Endodermal cell (in vitro differentiated cells): ENCODE measurements at regions not wholly inside any gene's neighbourhood (a gene's known extent, or its start where the extent isn't known, plus 50 kb on each side); places are given as distances from the start of the nearest gene placed in this dataset.

ENCODE experiments used
- DNase-seq: peaks from one replicate; pipeline ENCODE4 v3.0.0-alpha.2; 2017
- H3K27ac ChIP-seq: 2 replicates; pipeline ENCODE4 v1.5.1; 2013; ENCODE audit warnings: mild to moderate bottlenecking, low read depth, low read length, moderate library complexity
- H3K27me3 ChIP-seq: 2 replicates; pipeline ENCODE4 v1.6.1; 2013; ENCODE audit warnings: mild to moderate bottlenecking, low read length, moderate library complexity; ENCODE audit not compliant: insufficient read depth, control insufficient read depth, poor library complexity, severe bottlenecking
- H3K36me3 ChIP-seq: 2 replicates; pipeline ENCODE4 v1.7.0; 2013; ENCODE audit warnings: mild to moderate bottlenecking, low read length, moderate library complexity; ENCODE audit not compliant: control insufficient read depth, insufficient read depth
- H3K4me1 ChIP-seq: one replicate; pipeline ENCODE4 v1.7.0; 2013; ENCODE audit warnings: low read length; ENCODE audit not compliant: control insufficient read depth, insufficient read depth
- H3K4me3 ChIP-seq: 2 replicates; pipeline ENCODE4 v1.5.1; 2013; ENCODE audit warnings: mild to moderate bottlenecking, low read length, moderate library complexity
- H3K9ac ChIP-seq: 2 replicates; pipeline ENCODE4 v1.6.1; 2013; ENCODE audit warnings: mild to moderate bottlenecking, low read length, moderate library complexity; ENCODE audit not compliant: poor library complexity, severe bottlenecking; ENCODE audit errors: extremely low read depth
- H3K9me3 ChIP-seq: 2 replicates; pipeline ENCODE4 v1.6.1; 2013; ENCODE audit warnings: mild to moderate bottlenecking, low read length, moderate library complexity; ENCODE audit not compliant: control insufficient read depth
- H3K27ac Mint-ChIP-seq: 2 replicates; pipeline ENCODE4 v1.8.0; 2020; ENCODE audit warnings: mixed read lengths
- H3K27me3 Mint-ChIP-seq: 2 replicates; pipeline ENCODE4 v1.8.0; 2021; ENCODE audit warnings: mild to moderate bottlenecking, mixed read lengths; ENCODE audit not compliant: insufficient read depth
- H3K36me3 Mint-ChIP-seq: 2 replicates; pipeline ENCODE4 v1.8.0; 2020; ENCODE audit warnings: low read depth, mixed read lengths
- H3K4me1 Mint-ChIP-seq: 2 replicates; pipeline ENCODE4 v1.8.0; 2020; ENCODE audit warnings: mixed read lengths
- H3K4me3 Mint-ChIP-seq: 2 replicates; pipeline ENCODE4 v1.8.0; 2020; ENCODE audit warnings: mild to moderate bottlenecking, moderate library complexity, mixed read lengths
- H3K9me3 Mint-ChIP-seq: 2 replicates; pipeline ENCODE4 v1.8.0; 2020; ENCODE audit warnings: mild to moderate bottlenecking, mixed read lengths
- WGBS, 2 experiments: methylation state at CpG; one replicate each; pipeline versions ENCODE4 v1.1.5 to v1.1.7; 2013; ENCODE audit warnings: missing lambda C conversion rate in 2 of 2, mixed read lengths in 1 of 2; ENCODE audit not compliant: insufficient coverage in 1 of 2, insufficient read length in 1 of 2; 5-methylcytosine and 5-hydroxymethylcytosine counted together
- TF ChIP-seq, protein P1 (sequence below): fragments of 200-600 bp; sonication (generic); conservative IDR thresholded peaks from 2 replicates; pipeline ENCODE4 v1.5.0; 2021; ENCODE audit warnings: antibody characterized with exemption, mild to moderate bottlenecking

DNA sequence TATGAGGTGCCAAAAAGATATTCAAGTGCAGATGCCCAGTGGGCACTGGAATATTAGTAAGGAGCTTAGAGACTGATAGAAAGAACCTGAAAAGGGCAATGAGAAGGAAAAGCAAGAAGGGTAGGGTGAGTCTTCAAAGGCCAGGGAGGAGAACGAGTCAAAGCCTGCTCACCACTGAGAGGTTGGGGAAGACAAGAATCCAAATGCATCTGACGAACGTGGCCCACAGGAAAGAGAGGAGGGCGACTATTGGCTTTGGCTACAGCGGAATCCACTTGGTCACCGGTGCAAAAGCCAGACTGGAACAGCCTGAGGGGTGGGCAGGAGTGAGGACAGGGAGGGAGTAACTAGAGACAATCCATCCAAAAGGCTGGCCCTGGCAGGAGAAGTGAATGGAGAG is 216.7 kb upstream of the KLF14 start:
- no peak overlapping the region for H3K9ac ChIP-seq
- H3K4me3 Mint-ChIP-seq, result no peak overlapping the region
- no peaks in the 10 kb centered on the region for H3K4me1 ChIP-seq
- H3K27ac Mint-ChIP-seq, result no peak overlapping the region
- H3K27me3 ChIP-seq, result no peaks in the 10 kb centered on the region
- no peaks in the 10 kb centered on the region for H3K36me3 Mint-ChIP-seq
- no peak overlapping the region for H3K27ac ChIP-seq
- H3K4me1 Mint-ChIP-seq, result no peaks in the 10 kb centered on the region
- TF ChIP-seq, protein P1, sequence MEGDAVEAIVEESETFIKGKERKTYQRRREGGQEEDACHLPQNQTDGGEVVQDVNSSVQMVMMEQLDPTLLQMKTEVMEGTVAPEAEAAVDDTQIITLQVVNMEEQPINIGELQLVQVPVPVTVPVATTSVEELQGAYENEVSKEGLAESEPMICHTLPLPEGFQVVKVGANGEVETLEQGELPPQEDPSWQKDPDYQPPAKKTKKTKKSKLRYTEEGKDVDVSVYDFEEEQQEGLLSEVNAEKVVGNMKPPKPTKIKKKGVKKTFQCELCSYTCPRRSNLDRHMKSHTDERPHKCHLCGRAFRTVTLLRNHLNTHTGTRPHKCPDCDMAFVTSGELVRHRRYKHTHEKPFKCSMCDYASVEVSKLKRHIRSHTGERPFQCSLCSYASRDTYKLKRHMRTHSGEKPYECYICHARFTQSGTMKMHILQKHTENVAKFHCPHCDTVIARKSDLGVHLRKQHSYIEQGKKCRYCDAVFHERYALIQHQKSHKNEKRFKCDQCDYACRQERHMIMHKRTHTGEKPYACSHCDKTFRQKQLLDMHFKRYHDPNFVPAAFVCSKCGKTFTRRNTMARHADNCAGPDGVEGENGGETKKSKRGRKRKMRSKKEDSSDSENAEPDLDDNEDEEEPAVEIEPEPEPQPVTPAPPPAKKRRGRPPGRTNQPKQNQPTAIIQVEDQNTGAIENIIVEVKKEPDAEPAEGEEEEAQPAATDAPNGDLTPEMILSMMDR, result no peak
- H3K36me3 ChIP-seq, result no peaks in the 10 kb centered on the region
- no peaks in the 10 kb centered on the region for H3K9me3 ChIP-seq
- 96 to 98% methylated on average over 5 to 6 of the region's 6 CpGs for WGBS, 2 experiments
- no peaks in the 10 kb centered on the region for H3K27me3 Mint-ChIP-seq
- DNase-seq, result no peak
- no peaks in the 10 kb centered on the region for H3K9me3 Mint-ChIP-seq
- H3K4me3 ChIP-seq, result no peak overlapping the region

DNA sequence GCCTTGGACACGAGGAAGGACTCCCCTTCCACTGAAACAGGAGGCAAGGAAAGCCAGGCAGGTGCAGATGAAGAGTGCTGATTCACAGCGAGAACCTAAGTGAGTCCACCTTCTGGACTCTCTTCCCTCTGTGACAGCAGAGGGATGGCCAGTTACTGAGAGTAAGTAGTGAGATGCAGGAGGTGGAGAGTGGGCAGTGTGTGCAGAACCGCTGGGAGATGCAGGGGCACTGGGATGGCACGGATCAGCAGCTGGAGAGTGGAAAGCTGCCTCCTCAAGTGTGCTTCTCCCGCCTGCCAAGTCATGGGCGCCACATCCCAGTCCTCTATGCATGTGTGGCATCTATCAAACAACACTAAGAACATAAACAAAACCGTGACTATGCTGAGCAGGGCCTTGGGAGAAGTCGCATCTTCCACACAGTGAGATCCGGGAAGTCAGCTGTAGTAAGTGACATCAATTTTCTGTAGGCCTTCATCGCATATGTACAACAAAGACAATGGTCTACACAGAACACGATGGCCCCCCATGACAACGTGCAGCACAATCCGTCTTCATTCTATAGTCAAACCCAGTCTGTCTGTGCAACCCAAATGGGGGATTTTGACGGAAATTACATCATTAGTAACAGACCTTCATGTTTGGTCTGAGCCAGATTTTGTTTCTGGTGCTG is 217.4 kb upstream of the KLF14 start:
- 88 to 91% methylated on average over 12 to 14 of the region's 14 CpGs for WGBS, 2 experiments
- H3K4me3 ChIP-seq, result no peak overlapping the region
- Mint-ChIP-seq H3K4me3 (no peak overlapping the region), H3K4me1 (no peaks in the 10 kb centered on the region), H3K36me3 (no peaks in the 10 kb centered on the region), H3K27me3 (no peaks in the 10 kb centered on the region), H3K9me3 (no peaks in the 10 kb centered on the region), H3K27ac (no peak overlapping the region)
- H3K9ac ChIP-seq, result no peak overlapping the region
- no peaks in the 10 kb centered on the region for H3K4me1 ChIP-seq
- H3K27ac ChIP-seq, result no peak overlapping the region
- no peaks in the 10 kb centered on the region for H3K36me3 ChIP-seq
- H3K27me3 ChIP-seq, result no peaks in the 10 kb centered on the region
- no peak for DNase-seq
- TF ChIP-seq, protein P1, result no peak
- H3K9me3 ChIP-seq, result no peaks in the 10 kb centered on the region

DNA sequence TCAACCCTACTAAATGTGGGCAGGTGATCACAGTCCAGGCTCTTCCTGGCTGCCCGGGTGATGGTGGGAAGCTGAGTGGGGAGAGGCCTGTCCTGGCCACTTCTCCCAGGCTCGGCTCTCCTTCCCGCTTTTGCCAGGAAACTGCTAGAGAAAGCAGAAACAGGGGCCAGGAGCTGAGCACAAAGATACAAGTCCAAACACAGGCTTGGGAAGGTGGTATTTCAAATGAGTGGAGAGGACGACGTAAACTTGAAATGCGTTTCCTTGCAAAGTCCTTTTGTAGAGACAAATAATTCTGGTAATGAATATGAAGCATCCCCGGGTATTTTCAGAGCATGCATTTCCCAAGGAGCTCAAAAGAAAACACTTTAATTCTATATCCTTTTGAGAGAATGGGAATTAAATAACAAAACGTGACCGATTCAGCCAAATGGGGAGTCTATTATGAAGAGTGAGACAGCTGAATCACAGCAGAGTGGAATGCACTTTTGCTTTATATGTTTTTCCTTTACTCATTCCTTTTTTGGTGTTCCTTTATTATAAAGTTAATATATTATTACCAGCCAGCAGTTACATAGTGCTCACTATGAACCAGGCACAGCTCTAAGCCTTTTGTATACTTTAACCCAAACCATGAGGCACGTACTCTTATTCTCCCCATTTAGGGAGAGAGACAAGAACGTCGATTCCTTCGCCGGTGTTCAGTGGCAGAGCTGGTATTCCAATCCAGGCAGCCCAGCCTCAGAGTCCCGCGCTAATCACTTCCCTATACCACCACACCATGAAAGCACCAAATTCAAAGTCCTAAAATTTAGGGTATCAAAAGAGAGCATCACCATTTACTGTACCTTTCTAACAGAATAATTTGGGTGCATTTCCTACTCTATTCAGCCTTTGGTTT is 218.2 kb upstream of the KLF14 start:
- TF ChIP-seq, protein P1, result no peak

More for the DNA sequence above, 218.2 kb upstream of the KLF14 start:
- Histone ChIP-seq H3K9ac (no peak overlapping the region), H3K27me3 (no peaks in the 10 kb centered on the region), H3K27ac (no peak overlapping the region), H3K4me3 (no peak overlapping the region), H3K9me3 (no peaks in the 10 kb centered on the region), H3K36me3 (no peaks in the 10 kb centered on the region), H3K4me1 (no peaks in the 10 kb centered on the region)
- 88 to 94% methylated on average over 11 to 16 of the region's 16 CpGs for WGBS, 2 experiments
- Mint-ChIP-seq H3K27me3 (no peaks in the 10 kb centered on the region), H3K9me3 (no peaks in the 10 kb centered on the region), H3K27ac (no peak overlapping the region), H3K4me3 (no peak overlapping the region), H3K36me3 (no peaks in the 10 kb centered on the region), H3K4me1 (no peaks in the 10 kb centered on the region)
- DNase-seq, result no peak
